Activated B cell treated with CpG ODN at 0.5 μM for 24 hours (primary cell): ENCODE measurements at regions not wholly inside any gene's neighbourhood (a gene's known extent, or its start where the extent isn't known, plus 50 kb on each side); places are given as distances from the start of the nearest gene placed in this dataset.
"Not testable (repeated sequence)": the region's sequence is repeated elsewhere in the genome, so short reads cannot be mapped to it uniquely, and the experiment has no call there.

Experiments
- ATAC-seq: fragments of 200-7000 bp; cut with Tn5 transposase; one replicate; pipeline ENCODE4 v1.10.0; 2021; ENCODE audit warnings: low read depth, mild to moderate bottlenecking, moderate library complexity
- CTCF ChIA-PET: fragments of 350-600 bp; sonication (Branson Sonifier 250); formaldehyde crosslinking; loops from one replicate; lab custom pipeline; 2021; ENCODE audit warnings: antibody characterized with exemption; lab: Charles Lee
- POLR2A ChIA-PET: fragments of 350-600 bp; sonication (Branson Sonifier 250); formaldehyde crosslinking; loops from one replicate; lab custom pipeline; 2021; ENCODE audit warnings: antibody characterized with exemption; lab: Charles Lee
- DNase-seq: peaks from one replicate; pipeline ENCODE4 v3.0.0; 2022
- H3K27ac Mint-ChIP-seq: one replicate; pipeline ENCODE4 v1.8.0; 2020; ENCODE audit warnings: mixed read lengths
- H3K27me3 Mint-ChIP-seq: one replicate; pipeline ENCODE4 v1.8.0; 2021; ENCODE audit warnings: mixed read lengths
- H3K36me3 Mint-ChIP-seq: one replicate; pipeline ENCODE4 v1.8.0; 2021; ENCODE audit warnings: low read depth, mixed read lengths
- H3K4me1 Mint-ChIP-seq: one replicate; pipeline ENCODE4 v1.8.0; 2021; ENCODE audit warnings: mixed read lengths
- H3K4me3 Mint-ChIP-seq: one replicate; pipeline ENCODE4 v1.8.0; 2020; ENCODE audit warnings: mild to moderate bottlenecking, mixed read lengths
- H3K9me3 Mint-ChIP-seq: one replicate; pipeline ENCODE4 v1.8.0; 2020; ENCODE audit warnings: mixed read lengths
- CTCF ChIP-seq: fragments of 200-600 bp; IDR thresholded peaks from one replicate; pipeline ENCODE4 v1.8.0; 2022; ENCODE audit warnings: antibody characterized with exemption, mild to moderate bottlenecking
- intact Hi-C: fragments of 100-400 bp; cut with micrococcal nuclease; formaldehyde crosslinking; loops from one replicate; pipeline ENCODE4 v1.15.1; 2024

DNA sequence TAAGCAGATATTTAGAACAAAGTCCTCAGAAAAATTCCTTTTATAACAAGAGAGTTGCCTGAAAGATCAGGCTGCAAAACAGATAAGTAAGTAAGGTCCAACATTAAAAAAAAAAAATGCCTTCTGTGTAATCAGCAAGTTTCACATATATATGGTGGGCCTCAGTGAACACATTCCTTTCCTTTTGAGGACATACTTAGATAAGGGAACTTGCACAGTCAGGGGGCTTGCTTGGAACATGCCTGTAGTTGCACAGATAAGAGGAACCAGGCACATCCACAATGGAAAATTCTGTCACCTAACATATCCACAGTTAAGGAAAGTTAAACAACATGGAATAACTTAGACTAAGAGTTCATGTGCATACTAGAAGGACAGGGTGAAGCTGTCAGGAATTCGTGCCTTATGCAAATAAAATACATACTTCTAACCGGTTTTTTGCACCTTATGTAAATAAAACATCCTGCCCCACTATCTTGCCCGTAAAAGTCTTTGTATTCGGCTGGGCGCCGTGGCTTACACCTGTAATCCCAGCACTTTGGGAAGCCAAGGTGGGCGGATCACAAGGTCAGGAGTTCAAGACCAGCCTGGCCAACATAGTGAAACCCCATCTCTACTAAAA lies 257.3 kb downstream of the ZNF33B start:
- no peak for TF ChIP-seq CTCF
- DNase-seq = no peak
- H3K27ac Mint-ChIP-seq = no peak overlapping the region
- peaks cover 13% of the 10 kb centered on the region for H3K9me3 Mint-ChIP-seq
- POLR2A ChIA-PET = no interaction called here
- intact Hi-C loops = no loop called here
- H3K36me3 Mint-ChIP-seq = no peaks in the 10 kb centered on the region
- no peak for ATAC-seq
- CTCF ChIA-PET = no interaction called here
- no peaks in the 10 kb centered on the region for H3K27me3 Mint-ChIP-seq
- no peak overlapping the region for H3K4me3 Mint-ChIP-seq
- H3K4me1 Mint-ChIP-seq = no peaks in the 10 kb centered on the region

DNA sequence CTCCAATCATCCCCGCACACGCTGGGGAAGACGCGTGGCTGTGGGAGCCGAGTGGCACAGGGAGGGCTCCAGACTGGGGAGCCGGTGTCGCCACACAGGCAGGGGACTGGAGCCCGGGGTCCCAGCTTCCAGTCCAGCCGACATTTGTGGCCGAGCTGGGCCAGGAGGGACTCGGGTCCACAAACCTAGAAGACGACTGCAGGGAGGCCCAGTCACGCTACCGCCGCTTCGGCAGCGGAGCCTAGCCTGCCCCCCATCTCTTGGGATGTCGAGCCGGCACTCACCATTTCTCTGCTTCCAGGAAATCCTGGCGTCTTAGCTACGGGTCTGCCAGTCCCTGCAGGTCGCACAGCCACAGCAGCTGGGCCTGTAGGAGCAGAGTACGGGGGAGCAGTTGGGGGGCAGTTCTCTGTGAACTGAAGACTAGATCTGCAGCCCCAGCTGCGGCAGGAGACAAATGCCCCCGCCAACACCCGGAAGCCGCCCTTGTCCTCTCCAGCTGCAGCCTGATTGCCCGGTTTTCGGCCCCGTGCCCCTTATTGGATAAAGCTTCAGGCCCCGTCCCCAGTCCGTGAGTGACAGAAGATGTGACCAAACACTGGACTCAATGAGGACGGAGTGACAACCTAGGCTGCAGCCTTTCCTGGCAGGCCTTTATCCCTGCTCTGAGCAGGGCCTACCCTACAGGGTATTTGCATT lies 270.7 kb downstream of the ZNF33B start:
- DNase-seq (peak; percentile 41), ATAC-seq (peak; percentile 99)
- no peak for TF ChIP-seq CTCF
- POLR2A ChIA-PET = no interaction called here
- intact Hi-C loops = loop anchor here (1.0 to 5.0 kb wide), 4 partner anchors 185 to 1205 kb away; partner anchors contain the start of genes BMS1, ZNF239 and ZNF33B
- H3K4me3 Mint-ChIP-seq = peak overlapping the region; percentile 87
- H3K4me1 Mint-ChIP-seq = peaks cover 4% of the 10 kb centered on the region
- CTCF ChIA-PET = no interaction called here
- H3K27me3 Mint-ChIP-seq = no peaks in the 10 kb centered on the region
- peaks cover 8% of the 10 kb centered on the region for H3K9me3 Mint-ChIP-seq
- peak overlapping the region; percentile 61 for H3K27ac Mint-ChIP-seq
- peaks cover 16% of the 10 kb centered on the region for H3K36me3 Mint-ChIP-seq

- no peak overlapping the region for H3K4me3 Mint-ChIP-seq
- CTCF ChIA-PET = no interaction called here
- H3K27me3 Mint-ChIP-seq = no peaks in the 10 kb centered on the region
- peaks cover 37% of the 10 kb centered on the region for H3K36me3 Mint-ChIP-seq
- H3K27ac Mint-ChIP-seq = no peak overlapping the region
- ATAC-seq (no peak), DNase-seq (no peak)
- TF ChIP-seq CTCF = no peak
- H3K9me3 Mint-ChIP-seq = peaks cover 12% of the 10 kb centered on the region
- POLR2A ChIA-PET = no interaction called here
- intact Hi-C loops = no loop called here
- no peaks in the 10 kb centered on the region for H3K4me1 Mint-ChIP-seq
Measured at GRCh38 chr10:42351745-42352144, 286.6 kb downstream of the ZNF33B start.

- H3K4me1 Mint-ChIP-seq, H3K27me3 Mint-ChIP-seq, H3K27ac Mint-ChIP-seq, POLR2A ChIA-PET, CTCF ChIA-PET, H3K4me3 Mint-ChIP-seq, DNase-seq, intact Hi-C loops, ATAC-seq: not testable (repeated sequence)
- H3K9me3 Mint-ChIP-seq = peaks cover 34% of the 10 kb centered on the region
- H3K36me3 Mint-ChIP-seq = peaks cover 20% of the 10 kb centered on the region
Measured at GRCh38 chr10:42336593-42337337, 301.6 kb downstream of the ZNF33B start.

GRCh38 chr10:42335653-42336296 lies 302.6 kb downstream of the ZNF33B start:
- Mint-ChIP-seq H3K9me3 (peaks cover 39% of the 10 kb centered on the region), H3K36me3 (peaks cover 22% of the 10 kb centered on the region)
- ATAC-seq, H3K4me1 Mint-ChIP-seq, intact Hi-C loops, POLR2A ChIA-PET, DNase-seq, CTCF ChIA-PET, H3K27ac Mint-ChIP-seq, H3K27me3 Mint-ChIP-seq, H3K4me3 Mint-ChIP-seq: not testable (repeated sequence)
